IMR-90 (cell line): ENCODE measurements at regions not wholly inside any gene's neighbourhood (a gene's known extent, or its start where the extent isn't known, plus 50 kb on each side); places are given as distances from the start of the nearest gene placed in this dataset.

Source experiments
- ATAC-seq: fragments of 200-7000 bp; cut with Tn5 transposase; 2 replicates; pipeline ENCODE4 v1.9.1; 2020; ENCODE audit warnings: low read depth, mild to moderate bottlenecking, moderate library complexity
- BruUV-seq: library from RNA; stranded (reverse); fragments of 400-500 nt; replicated peaks from 2 replicates; lab custom pipeline; 2021; lab: Mats Ljungman, UMichigan
- CTCF ChIA-PET: fragments of 300-600 bp; formaldehyde crosslinking; extraction: SDS; loops from one replicate; lab custom pipeline; 2021; ENCODE audit warnings: antibody characterized with exemption; lab: Yijun Ruan, JAX
- POLR2A ChIA-PET: fragments of 300-600 bp; sonication (Branson Sonifier 250); formaldehyde crosslinking; loops from one replicate; lab custom pipeline; 2022; ENCODE audit warnings: antibody characterized with exemption; ENCODE audit not compliant: unreplicated experiment; lab: Charles Lee
- DNase-seq: peaks from one replicate; pipeline ENCODE4 v3.0.0; 2013
- H2AFZ ChIP-seq: replicated peaks from 2 replicates; pipeline ENCODE3; 2013; ENCODE audit warnings: low read length, mild to moderate bottlenecking; ENCODE audit not compliant: poor library complexity
- H2AK5ac ChIP-seq: 2 replicates; pipeline ENCODE4 v1.6.1; 2013; ENCODE audit warnings: low read depth, low read length, inconsistent platforms
- H2AK9ac ChIP-seq: replicated peaks from 2 replicates; pipeline ENCODE3; 2013; ENCODE audit warnings: mild to moderate bottlenecking, low read depth, low read length, moderate library complexity; ENCODE audit not compliant: poor library complexity
- H2BK120ac ChIP-seq: 2 replicates; pipeline ENCODE4 v1.6.1; 2013; ENCODE audit warnings: low read depth, low read length, inconsistent platforms
- H2BK15ac ChIP-seq: 3 replicates; pipeline ENCODE4 v1.6.1; 2013; ENCODE audit warnings: low read depth, low read length, inconsistent platforms
- H2BK20ac ChIP-seq: 2 replicates; pipeline ENCODE4 v1.6.1; 2013; ENCODE audit warnings: low read depth, mild to moderate bottlenecking, inconsistent platforms, low read length, moderate library complexity
- H2BK5ac ChIP-seq: 2 replicates; pipeline ENCODE4 v1.6.1; 2013; ENCODE audit warnings: mild to moderate bottlenecking, low read depth, low read length, inconsistent platforms; ENCODE audit not compliant: poor library complexity, severe bottlenecking
- H3K14ac ChIP-seq: replicated peaks from 2 replicates; pipeline ENCODE4 v1.6.1; 2013; ENCODE audit warnings: low read depth, low read length, inconsistent platforms
- H3K18ac ChIP-seq: 2 replicates; pipeline ENCODE4 v1.6.1; 2013; ENCODE audit warnings: low read depth, low read length, control low read depth
- H3K23ac ChIP-seq: 2 replicates; pipeline ENCODE4 v1.6.1; 2013; ENCODE audit warnings: low read depth, low read length, inconsistent platforms
- H3K27ac ChIP-seq: 2 replicates; pipeline ENCODE4 v1.5.1; 2013; ENCODE audit warnings: mild to moderate bottlenecking, control low read depth, low read length; ENCODE audit not compliant: insufficient read depth
- H3K27me3 ChIP-seq: 2 replicates; pipeline ENCODE4 v1.6.1; 2013; ENCODE audit warnings: low read length; ENCODE audit not compliant: control insufficient read depth, insufficient read depth
- H3K36me3 ChIP-seq: 2 replicates; pipeline ENCODE4 v1.6.1; 2013; ENCODE audit warnings: low read length, mixed read lengths; ENCODE audit not compliant: control insufficient read depth, insufficient read depth
- H3K4ac ChIP-seq: 2 replicates; pipeline ENCODE4 v1.6.1; 2013; ENCODE audit warnings: low read depth, low read length, inconsistent platforms
- H3K4me1 ChIP-seq: 2 replicates; pipeline ENCODE4 v1.6.1; 2013; ENCODE audit warnings: low read length, mixed read lengths; ENCODE audit not compliant: control insufficient read depth, insufficient read depth
- H3K4me2 ChIP-seq: 2 replicates; pipeline ENCODE4 v1.6.1; 2013; ENCODE audit warnings: low read depth, mild to moderate bottlenecking, control low read depth, low read length, moderate library complexity
- H3K4me3 ChIP-seq: 2 replicates; pipeline ENCODE4 v1.5.1; 2013; ENCODE audit warnings: low read depth, mild to moderate bottlenecking, control low read depth, low read length, moderate library complexity; ENCODE audit not compliant: insufficient read depth
- H3K56ac ChIP-seq: 2 replicates; pipeline ENCODE4 v1.6.1; 2013; ENCODE audit warnings: low read length, inconsistent platforms; ENCODE audit not compliant: insufficient read depth; ENCODE audit errors: extremely low read depth
- H3K79me1 ChIP-seq, 2 experiments: 2 replicates each; pipeline ENCODE4 v1.6.1; 2013; ENCODE audit warnings: low read length in 2 of 2, inconsistent platforms in 1 of 2, low read depth in 1 of 2
- H3K9ac ChIP-seq: 2 replicates; pipeline ENCODE4 v1.6.1; 2013; ENCODE audit warnings: low read depth, low read length, control low read depth
- H3K9me1 ChIP-seq: 2 replicates; pipeline ENCODE4 v1.6.1; 2013; ENCODE audit warnings: low read length, inconsistent platforms; ENCODE audit not compliant: insufficient read depth
- H3K9me3 ChIP-seq: 2 replicates; pipeline ENCODE4 v1.6.1; 2013; ENCODE audit warnings: low read length; ENCODE audit not compliant: control insufficient read depth, insufficient read depth
- H4K20me1 ChIP-seq: 2 replicates; pipeline ENCODE4 v1.6.1; 2013; ENCODE audit warnings: low read length, inconsistent platforms; ENCODE audit not compliant: insufficient read depth
- H4K5ac ChIP-seq: 2 replicates; pipeline ENCODE4 v1.6.1; 2013; ENCODE audit warnings: mild to moderate bottlenecking, low read depth, low read length, control low read depth
- H4K8ac ChIP-seq, 2 experiments: 2 replicates each; pipeline ENCODE4 v1.6.1; 2013; ENCODE audit warnings: low read depth in 2 of 2, low read length in 2 of 2, control low read depth in 1 of 2, inconsistent platforms in 1 of 2
- H4K91ac ChIP-seq: 2 replicates; pipeline ENCODE4 v1.6.1; 2013; ENCODE audit warnings: low read depth, low read length, inconsistent platforms; ENCODE audit not compliant: insufficient read depth
- BHLHE40 ChIP-seq: fragments of 150-350 bp; IDR thresholded peaks from 2 replicates; pipeline ENCODE4 v1.6.1; 2016; ENCODE audit warnings: mild to moderate bottlenecking, low read depth, low read length
- CEBPB ChIP-seq: IDR thresholded peaks from 2 replicates; pipeline ENCODE4 v1.6.1; 2012; ENCODE audit warnings: low read depth, low read length, improper control_type of control experiment
- CTCF ChIP-seq: conservative IDR thresholded peaks from 2 replicates; pipeline ENCODE4 v1.5.1; 2012; ENCODE audit warnings: mild to moderate bottlenecking, low read depth, low read length, improper control_type of control experiment
- FOS ChIP-seq: fragments of 150-350 bp; IDR thresholded peaks from 2 replicates; pipeline ENCODE4 v1.6.1; 2016; ENCODE audit warnings: low read depth, low read length
- MAFK ChIP-seq: IDR thresholded peaks from 2 replicates; pipeline ENCODE4 v1.6.1; 2012; ENCODE audit warnings: low read depth, low read length, improper control_type of control experiment
- MAZ ChIP-seq: IDR thresholded peaks from 2 replicates; pipeline ENCODE4 v1.6.1; 2012; ENCODE audit warnings: low read depth, mild to moderate bottlenecking, low read length, improper control_type of control experiment, moderate library complexity, borderline replicate concordance
- MXI1 ChIP-seq: IDR thresholded peaks from 2 replicates; pipeline ENCODE4 v1.6.1; 2012; ENCODE audit warnings: low read depth, mild to moderate bottlenecking, low read length, moderate library complexity, borderline replicate concordance
- POLR2A ChIP-seq: IDR thresholded peaks from 2 replicates; pipeline ENCODE4 v1.6.1; 2012; ENCODE audit warnings: mild to moderate bottlenecking, low read depth, low read length
- RAD21 ChIP-seq: IDR thresholded peaks from 2 replicates; pipeline ENCODE4 v1.6.1; 2012; ENCODE audit warnings: low read length, improper control_type of control experiment
- SMC3 ChIP-seq: fragments of 150-350 bp; IDR thresholded peaks from 2 replicates; pipeline ENCODE4 v1.6.1; 2016; ENCODE audit warnings: low read depth, mild to moderate bottlenecking, antibody characterized with exemption, low read length, moderate library complexity
- WGBS, 2 experiments: methylation state at CpG; one replicate each; pipeline versions ENCODE4 v1.1.5 to v1.1.7; 2013; ENCODE audit warnings: missing lambda C conversion rate in 2 of 2; ENCODE audit not compliant: insufficient read length in 1 of 2; ENCODE audit errors: extremely low coverage in 2 of 2; 5-methylcytosine and 5-hydroxymethylcytosine counted together
- dilution Hi-C: fragments of 300-500 bp; cut with HindIII; formaldehyde crosslinking; loops from one replicate; pipeline ENCODE4 v1.14.3; 2018; ENCODE audit warnings: low sequenced_read_pairs; ENCODE audit not compliant: unreplicated experiment
- in situ Hi-C: fragments of 300-500 bp; cut with MboI; formaldehyde crosslinking; loops from 3 replicates; pipeline ENCODE4 v1.14.3; 2019; ENCODE audit warnings: low sequenced_read_pairs, inconsistent platforms, mixed read lengths
- intact Hi-C: fragments of 100-400 bp; cut with micrococcal nuclease; formaldehyde crosslinking; loops from 2 replicates; pipeline ENCODE4 v1.10.0; 2022

DNA sequence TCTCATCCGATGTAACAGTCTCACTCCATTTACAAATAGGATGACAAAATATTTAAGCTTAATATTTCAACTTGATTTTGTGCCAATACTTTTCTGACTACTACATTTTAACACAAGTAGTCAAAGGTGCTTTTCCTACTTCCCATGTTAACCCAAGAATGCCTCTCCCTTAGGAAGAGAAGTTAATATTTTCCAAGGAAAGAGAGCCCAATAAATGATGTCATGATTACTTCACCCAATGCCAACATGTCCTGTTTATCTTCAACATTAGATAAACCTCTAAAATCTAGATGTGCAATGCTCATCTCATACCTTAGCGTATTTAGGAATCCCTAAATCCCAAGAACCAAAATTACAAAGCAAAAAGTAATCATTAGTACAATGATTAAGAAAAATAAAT lies 156.7 kb upstream of the TENT5A start:
- Histone ChIP-seq H3K4ac (no peak overlapping the region), H3K4me1 (no peaks in the 10 kb centered on the region), H3K27me3 (no peaks in the 10 kb centered on the region), H3K18ac (no peak overlapping the region), H2BK120ac (no peak overlapping the region), H3K9me1 (peaks cover 4% of the 10 kb centered on the region; the same call in 1 of the 2 replicates), H3K23ac (no peak overlapping the region), H3K9ac (no peak overlapping the region), H2AK9ac (no peak overlapping the region), H3K14ac (no peak overlapping the region), H4K8ac (no peak overlapping the region), H2BK5ac (no peak overlapping the region), H3K4me2 (no peak overlapping the region), H4K91ac (no peak overlapping the region), H3K36me3 (no peaks in the 10 kb centered on the region), H3K4me3 (no peak overlapping the region), H2AFZ (no peak overlapping the region), H3K27ac (no peak overlapping the region), H2BK15ac (no peak overlapping the region), H4K5ac (no peak overlapping the region), H2BK20ac (no peak overlapping the region), H2AK5ac (no peak overlapping the region), H3K56ac (no peak overlapping the region), H3K79me1 (no peaks in the 10 kb centered on the region), H3K9me3 (no peaks in the 10 kb centered on the region), H4K20me1 (no peaks in the 10 kb centered on the region)
- WGBS, 2 experiments = no CpG with 5 or more reads among the region's 2 CpGs
- intact Hi-C loops = no loop called here
- in situ Hi-C loops = no loop called here
- ChIA-PET CTCF (no interaction called here), POLR2A (no interaction called here)
- ATAC-seq (no peak), DNase-seq (no peak)
- dilution Hi-C loops = no loop called here
- TF ChIP-seq CTCF (no peak), MXI1 (no peak), SMC3 (no peak), RAD21 (no peak), FOS (no peak), POLR2A (no peak), BHLHE40 (no peak), MAFK (no peak), MAZ (no peak), CEBPB (no peak)
- BruUV-seq = no TSS peak
